MM.1S (cell line): ENCODE measurements at regions not wholly inside any gene's neighbourhood (a gene's known extent, or its start where the extent isn't known, plus 50 kb on each side); places are given as distances from the start of the nearest gene placed in this dataset.
"Not testable (repeated sequence)": the region's sequence is repeated elsewhere in the genome, so short reads cannot be mapped to it uniquely, and the experiment has no call there.

Experiments
- DNase-seq: peaks from one replicate; pipeline ENCODE4 v3.0.0-alpha.2; 2015
- H2AFZ ChIP-seq: fragments of 300-600 bp; sonication (generic); 2 replicates; pipeline ENCODE4 v1.6.0; 2016; ENCODE audit warnings: antibody characterized with exemption, low read length
- H3F3A ChIP-seq: fragments of 300-600 bp; sonication (generic); 2 replicates; pipeline ENCODE4 v1.6.1; 2016; ENCODE audit warnings: mild to moderate bottlenecking, antibody characterized with exemption, low read length, moderate library complexity, mixed read lengths; ENCODE audit not compliant: insufficient read depth
- H3K27ac ChIP-seq: fragments of 300-600 bp; sonication (generic); 2 replicates; pipeline ENCODE4 v1.5.1; 2016; ENCODE audit warnings: mild to moderate bottlenecking, low read length
- H3K27me3 ChIP-seq: fragments of 300-600 bp; sonication (generic); replicated peaks from 2 replicates; pipeline ENCODE4 v1.6.0; 2016; ENCODE audit warnings: low read length; ENCODE audit not compliant: insufficient read depth
- H3K36me3 ChIP-seq: fragments of 300-600 bp; sonication (generic); replicated peaks from 2 replicates; pipeline ENCODE4 v1.6.1; 2016; ENCODE audit warnings: mild to moderate bottlenecking, low read length, mixed read lengths; ENCODE audit not compliant: insufficient read depth
- H3K4me1 ChIP-seq: fragments of 300-600 bp; sonication (generic); 2 replicates; pipeline ENCODE4 v1.6.1; 2016; ENCODE audit warnings: low read length, mixed read lengths
- H3K4me2 ChIP-seq: fragments of 300-600 bp; sonication (generic); 2 replicates; pipeline ENCODE4 v1.6.0; 2016; ENCODE audit warnings: low read depth, low read length
- H3K4me3 ChIP-seq: fragments of 300-600 bp; sonication (generic); 2 replicates; pipeline ENCODE4 v1.5.1; 2016; ENCODE audit warnings: low read length, mixed read lengths
- H3K79me2 ChIP-seq: fragments of 300-600 bp; sonication (generic); 2 replicates; pipeline ENCODE4 v1.6.1; 2016; ENCODE audit warnings: mixed run types, low read length, mixed read lengths
- H3K9ac ChIP-seq: fragments of 300-600 bp; sonication (generic); 2 replicates; pipeline ENCODE4 v1.6.1; 2016; ENCODE audit warnings: low read length, mixed read lengths
- H3K9me2 ChIP-seq: fragments of 300-600 bp; sonication (generic); replicated peaks from 2 replicates; pipeline ENCODE4 v1.6.1; 2016; ENCODE audit warnings: mild to moderate bottlenecking, low read length, mixed read lengths; ENCODE audit not compliant: insufficient read depth
- H3K9me3 ChIP-seq: fragments of 300-600 bp; sonication (generic); replicated peaks from 2 replicates; pipeline ENCODE4 v1.6.1; 2016; ENCODE audit warnings: mild to moderate bottlenecking, low read length, mixed read lengths; ENCODE audit not compliant: insufficient read depth
- H4K20me1 ChIP-seq: fragments of 300-600 bp; sonication (generic); 2 replicates; pipeline ENCODE4 v1.6.1; 2016; ENCODE audit warnings: mild to moderate bottlenecking, low read length, moderate library complexity, mixed read lengths; ENCODE audit not compliant: insufficient read depth
- EZH2 ChIP-seq: fragments of 300-600 bp; sonication (generic); optimal IDR thresholded peaks from 2 replicates; pipeline ENCODE3; 2017; ENCODE audit warnings: low read depth, mild to moderate bottlenecking, antibody characterized with exemption, low read length, mixed read lengths
- EZH2phosphoT487 ChIP-seq: fragments of 300-600 bp; sonication (generic); IDR thresholded peaks from 2 replicates; pipeline ENCODE4 v1.6.1; 2018; ENCODE audit warnings: antibody characterized with exemption, low read length
- TF ChIP-seq, protein P1 (sequence below): fragments of 300-600 bp; sonication (generic); IDR thresholded peaks from 2 replicates; pipeline ENCODE4 v1.5.1; 2016; ENCODE audit warnings: antibody characterized with exemption, low read length, mixed read lengths

DNA sequence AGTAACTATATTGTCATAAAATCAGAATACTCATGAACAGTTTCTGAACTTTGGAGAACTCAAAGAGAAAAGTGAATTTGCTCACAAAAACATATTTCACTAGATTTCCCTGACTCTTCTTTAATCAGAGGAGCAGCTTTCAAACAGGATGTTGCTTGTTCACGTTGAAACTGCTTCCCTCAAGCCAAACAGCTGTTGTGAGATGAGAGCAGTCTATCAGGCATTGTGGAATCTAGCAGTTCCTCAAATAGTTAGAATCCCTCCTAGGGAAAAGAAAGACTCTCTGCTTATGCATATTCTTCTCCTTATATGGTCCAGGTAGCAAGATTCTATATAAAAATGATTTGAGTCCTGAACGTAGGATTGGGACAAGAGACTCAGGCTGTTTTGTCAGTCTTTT, 1012.1 kb downstream of the FAM133A start:
- H2AFZ ChIP-seq = no peak overlapping the region
- H3K4me3 ChIP-seq = no peak overlapping the region
- no peak overlapping the region for H3K27ac ChIP-seq
- no peaks in the 10 kb centered on the region for H3K4me1 ChIP-seq
- H3K36me3 ChIP-seq = no peaks in the 10 kb centered on the region
- no peaks in the 10 kb centered on the region for H4K20me1 ChIP-seq
- no peaks in the 10 kb centered on the region for H3K27me3 ChIP-seq
- H3K9ac ChIP-seq = no peak overlapping the region
- no peaks in the 10 kb centered on the region for H3K9me2 ChIP-seq
- no peaks in the 10 kb centered on the region for H3F3A ChIP-seq
- no peak for TF ChIP-seq EZH2phosphoT487
- TF ChIP-seq, protein P1, sequence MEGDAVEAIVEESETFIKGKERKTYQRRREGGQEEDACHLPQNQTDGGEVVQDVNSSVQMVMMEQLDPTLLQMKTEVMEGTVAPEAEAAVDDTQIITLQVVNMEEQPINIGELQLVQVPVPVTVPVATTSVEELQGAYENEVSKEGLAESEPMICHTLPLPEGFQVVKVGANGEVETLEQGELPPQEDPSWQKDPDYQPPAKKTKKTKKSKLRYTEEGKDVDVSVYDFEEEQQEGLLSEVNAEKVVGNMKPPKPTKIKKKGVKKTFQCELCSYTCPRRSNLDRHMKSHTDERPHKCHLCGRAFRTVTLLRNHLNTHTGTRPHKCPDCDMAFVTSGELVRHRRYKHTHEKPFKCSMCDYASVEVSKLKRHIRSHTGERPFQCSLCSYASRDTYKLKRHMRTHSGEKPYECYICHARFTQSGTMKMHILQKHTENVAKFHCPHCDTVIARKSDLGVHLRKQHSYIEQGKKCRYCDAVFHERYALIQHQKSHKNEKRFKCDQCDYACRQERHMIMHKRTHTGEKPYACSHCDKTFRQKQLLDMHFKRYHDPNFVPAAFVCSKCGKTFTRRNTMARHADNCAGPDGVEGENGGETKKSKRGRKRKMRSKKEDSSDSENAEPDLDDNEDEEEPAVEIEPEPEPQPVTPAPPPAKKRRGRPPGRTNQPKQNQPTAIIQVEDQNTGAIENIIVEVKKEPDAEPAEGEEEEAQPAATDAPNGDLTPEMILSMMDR = no peak
- no peak for TF ChIP-seq EZH2
- H3K4me2 ChIP-seq = no peak overlapping the region
- H3K79me2 ChIP-seq = no peaks in the 10 kb centered on the region
- peak; percentile 11 for DNase-seq
- H3K9me3 ChIP-seq = no peaks in the 10 kb centered on the region

DNA sequence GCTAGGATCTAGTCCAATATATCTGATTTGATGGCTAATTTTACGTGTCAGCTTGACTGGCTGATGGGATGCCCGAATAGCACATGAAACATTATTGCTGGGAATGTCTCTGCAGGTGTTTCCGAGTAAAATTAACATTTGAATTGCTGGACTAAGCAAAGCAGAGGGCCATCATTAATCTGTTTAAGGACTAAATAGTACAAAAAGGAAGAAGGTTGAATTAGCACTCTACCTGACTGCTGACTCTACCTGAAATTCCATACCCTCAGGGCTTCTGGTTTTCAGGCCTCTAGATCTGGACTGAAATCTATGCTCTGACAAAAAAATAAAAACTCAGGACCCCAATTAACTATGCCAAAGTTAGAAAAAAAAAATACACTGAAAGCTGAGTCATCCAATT, 1021.9 kb downstream of the FAM133A start:
- no peak overlapping the region for H3K9ac ChIP-seq
- TF ChIP-seq EZH2phosphoT487 = no peak
- TF ChIP-seq EZH2 = no peak
- TF ChIP-seq, protein P1 = no peak
- no peaks in the 10 kb centered on the region for H3K4me1 ChIP-seq
- no peaks in the 10 kb centered on the region for H3K9me3 ChIP-seq
- H3K4me2 ChIP-seq = no peak overlapping the region
- H2AFZ ChIP-seq = no peak overlapping the region
- H3K27ac ChIP-seq = no peak overlapping the region
- DNase-seq = no peak
- H3F3A ChIP-seq = no peaks in the 10 kb centered on the region
- no peaks in the 10 kb centered on the region for H4K20me1 ChIP-seq
- H3K9me2 ChIP-seq = no peaks in the 10 kb centered on the region
- no peaks in the 10 kb centered on the region for H3K27me3 ChIP-seq
- no peak overlapping the region for H3K4me3 ChIP-seq
- H3K79me2 ChIP-seq = no peaks in the 10 kb centered on the region
- no peaks in the 10 kb centered on the region for H3K36me3 ChIP-seq

DNA sequence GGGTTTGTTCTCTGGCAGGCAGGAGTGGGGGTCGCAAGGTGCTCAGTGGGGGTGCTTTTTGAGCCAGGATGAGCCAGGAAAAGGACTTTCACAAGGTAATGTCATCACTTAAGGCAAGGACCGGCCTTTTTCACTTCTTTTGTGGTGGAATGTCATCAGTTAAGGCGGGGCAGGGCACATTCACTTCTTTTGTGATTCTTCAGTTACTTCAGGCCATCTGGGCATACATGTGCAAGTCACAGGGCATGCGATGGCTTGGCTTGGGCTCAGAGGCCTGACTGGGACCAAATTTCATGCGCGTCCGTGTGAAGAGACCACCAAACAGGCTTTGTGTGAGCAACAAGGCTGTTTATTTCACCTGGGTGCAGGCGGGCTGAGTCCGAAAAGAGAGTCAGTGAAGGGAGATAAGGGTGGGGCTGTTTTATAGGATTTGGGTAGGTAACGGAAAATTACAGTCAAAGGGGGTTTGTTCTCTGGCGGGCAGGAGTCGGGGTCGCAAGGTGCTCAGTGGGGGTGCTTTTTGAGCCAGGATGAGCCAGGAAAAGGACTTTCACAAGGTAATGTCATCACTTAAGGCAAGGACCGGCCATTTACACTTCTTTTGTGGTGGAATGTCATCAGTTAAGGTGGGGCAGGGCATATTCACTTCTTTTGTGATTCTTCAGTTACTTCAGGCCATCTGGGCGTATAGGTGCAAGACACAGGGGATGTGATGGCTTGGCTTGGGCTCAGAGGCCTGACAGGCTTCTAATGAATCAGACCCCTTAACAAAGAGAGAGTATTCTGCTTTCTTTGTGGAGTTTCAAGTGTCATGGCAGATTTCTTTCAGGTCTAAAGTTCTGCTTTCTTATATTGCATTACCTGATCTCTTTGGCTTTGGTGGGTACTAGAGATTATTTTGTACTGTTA, 1030.6 kb downstream of the FAM133A start:
- not testable (repeated sequence) for H3K27ac ChIP-seq, H3K4me2 ChIP-seq, H2AFZ ChIP-seq, H3K9ac ChIP-seq, H3K36me3 ChIP-seq, H3K27me3 ChIP-seq, H3K79me2 ChIP-seq, H3K4me1 ChIP-seq, H3K9me2 ChIP-seq, H3K4me3 ChIP-seq, H3F3A ChIP-seq, H3K9me3 ChIP-seq, DNase-seq, H4K20me1 ChIP-seq

DNA sequence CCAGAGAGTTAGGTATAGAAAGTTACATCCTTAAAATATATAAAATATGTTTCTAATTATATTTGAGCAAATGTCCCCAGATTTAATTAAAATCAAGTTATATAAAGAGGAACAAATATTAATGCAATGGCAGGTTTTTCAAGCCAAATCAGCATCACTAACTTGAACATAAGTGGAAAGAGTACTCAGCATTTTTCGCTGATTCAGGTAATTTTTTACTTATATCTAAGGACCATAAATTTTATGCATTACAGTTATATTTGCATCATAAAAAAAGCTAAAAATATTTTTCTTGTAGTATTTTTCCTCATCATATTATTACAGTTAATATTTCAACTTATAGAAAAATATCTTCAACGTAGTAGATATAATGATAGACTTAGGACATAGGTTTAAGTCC, 1047.4 kb downstream of the FAM133A start:
- Histone ChIP-seq H3K27me3 (no peaks in the 10 kb centered on the region), H4K20me1 (no peaks in the 10 kb centered on the region), H3F3A (no peaks in the 10 kb centered on the region), H3K9me2 (no peaks in the 10 kb centered on the region), H3K4me3 (no peak overlapping the region), H3K9me3 (no peaks in the 10 kb centered on the region), H3K4me1 (no peaks in the 10 kb centered on the region), H3K36me3 (no peaks in the 10 kb centered on the region), H3K4me2 (no peak overlapping the region), H2AFZ (no peak overlapping the region), H3K79me2 (no peaks in the 10 kb centered on the region), H3K27ac (no peak overlapping the region), H3K9ac (no peak overlapping the region)
- TF ChIP-seq EZH2 = no peak
- no peak for TF ChIP-seq EZH2phosphoT487
- TF ChIP-seq, protein P1 = no peak
- DNase-seq = no peak
